Myocyte (in vitro differentiated cells): ENCODE measurements at regions not wholly inside any gene's neighbourhood (a gene's known extent, or its start where the extent isn't known, plus 50 kb on each side); places are given as distances from the start of the nearest gene placed in this dataset.
"Not testable (repeated sequence)": the region's sequence is repeated elsewhere in the genome, so short reads cannot be mapped to it uniquely, and the experiment has no call there.

Experiments used
- DNase-seq: peaks from one replicate; pipeline ENCODE4 v3.0.0-alpha.2; 2012; ENCODE audit warnings: low read depth

GRCh38 chr9:124084087-124084486, 72.5 kb downstream of the LHX2 start:
- no peak for DNase-seq

GRCh38 chr9:124087226-124087625, 75.7 kb downstream of the LHX2 start:
- no peak for DNase-seq

- DNase-seq = no peak
Observed at GRCh38 chr9:124088476-124088837, 76.9 kb downstream of the LHX2 start.

- peak; percentile 22 for DNase-seq
Observed at GRCh38 chr9:124089631-124090488, 78.3 kb downstream of the LHX2 start.

GRCh38 chr9:124098141-124098905, 86.8 kb downstream of the LHX2 start:
- peak; percentile 61 for DNase-seq

- no peak for DNase-seq
Observed at GRCh38 chr9:124099860-124100259, 88.3 kb downstream of the LHX2 start.

GRCh38 chr9:124101215-124101968, 89.8 kb downstream of the LHX2 start:
- no peak for DNase-seq

- no peak for DNase-seq
Observed at GRCh38 chr9:124101969-124102345, 90.4 kb downstream of the LHX2 start.

- DNase-seq = no peak
Observed at GRCh38 chr9:124102363-124102762, 90.8 kb downstream of the LHX2 start.

GRCh38 chr9:124105266-124105665, 93.7 kb downstream of the LHX2 start:
- no peak for DNase-seq

GRCh38 chr9:124108216-124108615, 96.6 kb downstream of the LHX2 start:
- no peak for DNase-seq

GRCh38 chr9:124110307-124110915, 98.8 kb downstream of the LHX2 start:
- peak; percentile 84 for DNase-seq

GRCh38 chr9:124116683-124117363, 105.3 kb downstream of the LHX2 start:
- no peak for DNase-seq

- no peak for DNase-seq
Observed at GRCh38 chr9:124118894-124119293, 107.3 kb downstream of the LHX2 start.

- no peak for DNase-seq
Observed at GRCh38 chr9:124120272-124120671, 108.7 kb downstream of the LHX2 start.

- no peak for DNase-seq
Observed at GRCh38 chr9:124121725-124122124, 110.2 kb downstream of the LHX2 start.

GRCh38 chr9:124122321-124122720, 110.8 kb downstream of the LHX2 start:
- DNase-seq = no peak

- peak; percentile 9 for DNase-seq
Observed at GRCh38 chr9:124122813-124123462, 111.4 kb downstream of the LHX2 start.

GRCh38 chr9:124123621-124124020, 112.1 kb downstream of the LHX2 start:
- not testable (repeated sequence) for DNase-seq
